Uterus (tissue), 3 donors: ENCODE measurements at regions not wholly inside any gene's neighbourhood (a gene's known extent, or its start where the extent isn't known, plus 50 kb on each side); places are given as distances from the start of the nearest gene placed in this dataset.
"Not testable (repeated sequence)": the region's sequence is repeated elsewhere in the genome, so short reads cannot be mapped to it uniquely, and the experiment has no call there.

ENCODE experiments used
- DNase-seq, 2 donors: peaks; one replicate each; pipeline ENCODE4 v3.0.0-alpha.2; 2019 to 2020
- H3K27ac ChIP-seq, 2 donors: fragments of 200-600 bp; sonication (generic); 1 replicate in 1 of 2; 2 replicates in 1 of 2; pipeline ENCODE4 v1.5.1; 2016 to 2018
- H3K27me3 ChIP-seq, 2 donors: fragments of 200-600 bp; sonication (generic); one replicate each; pipeline ENCODE4 v1.5.1; 2018 to 2019; ENCODE audit warnings: control low read depth in 1 of 2
- H3K36me3 ChIP-seq, 2 donors: fragments of 200-600 bp; sonication (generic); one replicate each; pipeline ENCODE4 v1.5.1; 2019; ENCODE audit warnings: control low read depth in 1 of 2
- H3K4me1 ChIP-seq, 2 donors: fragments of 200-600 bp; sonication (generic); one replicate each; pipeline ENCODE4 v1.5.1; 2018 to 2019; ENCODE audit warnings: control low read depth in 1 of 2
- H3K4me3 ChIP-seq, 2 donors: fragments of 200-600 bp; sonication (generic); 1 replicate in 1 of 2; 2 replicates in 1 of 2; pipeline ENCODE4 v1.5.1; 2018 to 2019; ENCODE audit warnings: mild to moderate bottlenecking in 1 of 2
- H3K9me3 ChIP-seq, 2 donors: fragments of 200-600 bp; sonication (generic); one replicate each; pipeline ENCODE4 v1.5.1; 2019; ENCODE audit warnings: control low read depth in 1 of 2
- CTCF ChIP-seq, 4 experiments: fragments of 200-600 bp in 2 of 4; fragments of 450-650 bp in 2 of 4; sonication (generic) in 2 of 4; IDR thresholded peaks; one replicate each; pipeline ENCODE4 v1.5.1; 2016 to 2019; ENCODE audit warnings: antibody characterized with exemption in 4 of 4, mild to moderate bottlenecking in 2 of 4, moderate library complexity in 1 of 4
- POLR2A ChIP-seq, 2 donors: fragments of 450-650 bp; IDR thresholded peaks; one replicate each; pipeline ENCODE4 v1.6.1; 2016; ENCODE audit warnings: antibody characterized with exemption in 2 of 2, mild to moderate bottlenecking in 1 of 2, moderate library complexity in 1 of 2
- intact Hi-C: fragments of 100-400 bp; cut with DNase I; formaldehyde crosslinking; loops from one replicate; pipeline ENCODE4 v1.15.1; 2023; ENCODE audit warnings: low total_unique reads
- donor health status: DM: yes; HTN: yes; CAD: no.

- Histone ChIP-seq H3K9me3 (no peaks in the 10 kb centered on the region), H3K27me3 (no peaks in the 10 kb centered on the region), H3K4me3 (no peak overlapping the region), H3K4me1 (no peaks in the 10 kb centered on the region), H3K27ac (no peak overlapping the region), H3K36me3 (no peaks in the 10 kb centered on the region)
- DNase-seq, result no peak
- intact Hi-C loops, result no loop called here
- TF ChIP-seq POLR2A (IDR thresholded peaks at IDR 0.05), result no peak
- no peak for TF ChIP-seq CTCF (IDR thresholded peaks at IDR 0.05)
Observed at GRCh38 chr15:92847841-92848240, 52.3 kb upstream of the CHD2 start.

- no peak for DNase-seq
- intact Hi-C loops, result no loop called here
- no peaks in the 10 kb centered on the region for H3K36me3 ChIP-seq
- H3K4me1 ChIP-seq, result no peaks in the 10 kb centered on the region
- TF ChIP-seq CTCF (IDR thresholded peaks at IDR 0.05) (no peak), POLR2A (IDR thresholded peaks at IDR 0.05) (no peak)
- no peak overlapping the region for H3K4me3 ChIP-seq
- no peak overlapping the region for H3K27ac ChIP-seq
- H3K27me3 ChIP-seq, result no peaks in the 10 kb centered on the region
- no peaks in the 10 kb centered on the region for H3K9me3 ChIP-seq
Observed at GRCh38 chr15:92848464-92848851, 51.7 kb upstream of the CHD2 start.

GRCh38 chr15:92848852-92849598 lies 51.1 kb upstream of the CHD2 start:
- Histone ChIP-seq H3K4me1 (no peaks in the 10 kb centered on the region), H3K36me3 (no peaks in the 10 kb centered on the region), H3K27me3 (no peaks in the 10 kb centered on the region), H3K27ac (no peak overlapping the region), H3K9me3 (no peaks in the 10 kb centered on the region), H3K4me3 (no peak overlapping the region)
- intact Hi-C loops, result no loop called here
- TF ChIP-seq CTCF (IDR thresholded peaks at IDR 0.05) (no peak), POLR2A (IDR thresholded peaks at IDR 0.05) (no peak)
- DNase-seq, result no peak

GRCh38 chr15:92850218-92850617 lies 49.9 kb upstream of the CHD2 start:
- H3K27me3 ChIP-seq, H3K4me3 ChIP-seq, H3K9me3 ChIP-seq, H3K36me3 ChIP-seq, DNase-seq, H3K27ac ChIP-seq, H3K4me1 ChIP-seq, intact Hi-C loops: not testable (repeated sequence)
